ENCODE measurements at regions not wholly inside any gene's neighbourhood (a gene's known extent, or its start where the extent isn't known, plus 50 kb on each side); places are given as distances from the start of the nearest gene placed in this dataset.

GRCh38 chr12:111166779-111167540, 201.9 kb downstream of the PHETA1 start (continued):
- TF ChIP-seq CHD7 (IDR thresholded peaks at IDR 0.05; ENCODE audit: insufficient replicate concordance, low read length) (no peak), SUZ12 (IDR thresholded peaks at IDR 0.05; ENCODE audit: low read length) (no peak), E2F6 (IDR thresholded peaks at IDR 0.05) (no peak), CHD2 (IDR thresholded peaks at IDR 0.05; ENCODE audit: low read length) (no peak), SIRT6 (IDR thresholded peaks at IDR 0.05; ENCODE audit: low read length) (no peak), EGR1 (IDR thresholded peaks at IDR 0.05; ENCODE audit: borderline replicate concordance, low read depth, low read length) (no peak), TAF1 (IDR thresholded peaks at IDR 0.05; ENCODE audit: low read depth, low read length) (no peak), CHD1 (IDR thresholded peaks at IDR 0.05; ENCODE audit: low read depth, low read length) (no peak), TAF7 (optimal IDR thresholded peaks at IDR 0.05; ENCODE audit: borderline replicate concordance, low read depth, low read length) (no peak), SRF (IDR thresholded peaks at IDR 0.05; ENCODE audit: low read depth, low read length) (no peak)
